OCI-LY3 (cell line): ENCODE measurements at regions not wholly inside any gene's neighbourhood (a gene's known extent, or its start where the extent isn't known, plus 50 kb on each side); places are given as distances from the start of the nearest gene placed in this dataset.

Experiments used
- H2AFZ ChIP-seq: fragments of 200-600, 300-600 bp; shearing (Covaris generic); 2 replicates; pipeline ENCODE4 v1.6.0; 2014; ENCODE audit warnings: antibody characterized with exemption, low read depth, low read length
- H3K27ac ChIP-seq: fragments of 200-600, 300-600 bp; sonication (generic); 2 replicates; pipeline ENCODE4 v1.5.1; 2014; ENCODE audit warnings: mild to moderate bottlenecking, low read length, moderate library complexity, mixed read lengths
- H3K27me3 ChIP-seq: fragments of 200-600, 300-600 bp; sonication (generic); 2 replicates; pipeline ENCODE4 v1.6.1; 2014; ENCODE audit warnings: low read depth, low read length, mixed read lengths
- H3K36me3 ChIP-seq: fragments of 200-600, 300-600 bp; sonication (generic); replicated peaks from 2 replicates; pipeline ENCODE3; 2014; ENCODE audit warnings: low read depth, low read length, mixed read lengths
- H3K4me1 ChIP-seq: fragments of 300-600, 200-600 bp; sonication (generic); 2 replicates; pipeline ENCODE4 v1.6.1; 2014; ENCODE audit warnings: low read length, mixed read lengths
- H3K4me2 ChIP-seq: fragments of 200-600, 300-600 bp; sonication (generic); 2 replicates; pipeline ENCODE4 v1.6.1; 2014; ENCODE audit warnings: low read length, mixed read lengths
- H3K4me3 ChIP-seq: fragments of 300-600, 200-600 bp; sonication (generic); 2 replicates; pipeline ENCODE4 v1.5.1; 2014; ENCODE audit warnings: antibody characterized with exemption, mild to moderate bottlenecking, low read length, moderate library complexity
- H3K79me2 ChIP-seq: fragments of 300-600, 200-600 bp; shearing (Covaris generic); 2 replicates; pipeline ENCODE4 v1.6.1; 2014; ENCODE audit warnings: mild to moderate bottlenecking, low read length, mixed read lengths
- H3K9ac ChIP-seq: fragments of 300-600, 200-600 bp; shearing (Covaris generic); 2 replicates; pipeline ENCODE4 v1.6.0; 2014; ENCODE audit warnings: mild to moderate bottlenecking, low read length, moderate library complexity
- H3K9me3 ChIP-seq: fragments of 200-600, 300-600 bp; shearing (Covaris generic); 2 replicates; pipeline ENCODE4 v1.6.1; 2014; ENCODE audit warnings: low read length, mixed read lengths; ENCODE audit not compliant: insufficient read depth
- H4K20me1 ChIP-seq: fragments of 200-600, 300-600 bp; sonication (generic); 2 replicates; pipeline ENCODE4 v1.6.1; 2016; ENCODE audit warnings: low read length, mixed read lengths; ENCODE audit not compliant: insufficient read depth
- CTCF ChIP-seq: fragments of 200-600, 300-600 bp; sonication (generic); IDR thresholded peaks from 2 replicates; pipeline ENCODE4 v1.5.1; 2014; ENCODE audit warnings: antibody characterized with exemption, low read length, low read depth
- EZH2phosphoT487 ChIP-seq: fragments of 200-600 bp; shearing (Covaris generic); IDR thresholded peaks from 2 replicates; pipeline ENCODE4 v1.6.1; 2018; ENCODE audit warnings: antibody characterized with exemption, mixed run types, low read depth

GRCh38 chr3:87175732-87176131, 51.4 kb upstream of the CHMP2B start:
- no peak for TF ChIP-seq CTCF
- no peak for TF ChIP-seq EZH2phosphoT487

DNA sequence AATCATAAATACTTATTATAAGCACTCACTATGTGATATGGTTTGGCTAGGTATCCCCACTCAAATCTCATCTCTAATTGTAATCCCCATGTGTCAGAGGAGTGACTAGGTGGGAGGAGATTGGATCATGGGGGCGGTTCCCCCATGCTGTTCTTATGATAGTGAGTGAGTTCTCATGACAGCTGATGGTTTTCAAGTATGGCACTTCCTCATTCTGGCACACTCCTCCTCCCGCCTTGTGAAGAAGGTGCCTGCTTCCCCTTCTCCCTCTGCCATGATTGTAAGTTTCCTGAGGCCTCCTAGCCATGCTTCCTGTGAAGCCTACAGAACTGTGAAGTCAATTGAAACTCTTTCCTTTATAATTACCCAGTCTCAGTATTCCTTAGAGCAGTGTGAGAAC, 53.3 kb upstream of the CHMP2B start:
- Histone ChIP-seq H3K9ac (no peak overlapping the region), H3K4me1 (peaks cover 7% of the 10 kb centered on the region; the same call in 1 of the 2 replicates), H3K4me2 (no peak overlapping the region), H3K36me3 (no peaks in the 10 kb centered on the region), H3K27me3 (no peaks in the 10 kb centered on the region), H3K9me3 (no peaks in the 10 kb centered on the region), H3K27ac (no peak overlapping the region), H2AFZ (no peak overlapping the region), H4K20me1 (no peaks in the 10 kb centered on the region), H3K79me2 (no peaks in the 10 kb centered on the region), H3K4me3 (no peak overlapping the region)
- TF ChIP-seq EZH2phosphoT487 = no peak
- TF ChIP-seq CTCF = no peak

More at GRCh38 chr3:87175732-87176131, 51.4 kb upstream of the CHMP2B start:
- Histone ChIP-seq H3K27ac (no peak overlapping the region), H4K20me1 (no peaks in the 10 kb centered on the region), H2AFZ (no peak overlapping the region), H3K36me3 (no peaks in the 10 kb centered on the region), H3K9ac (no peak overlapping the region), H3K9me3 (no peaks in the 10 kb centered on the region), H3K4me3 (no peak overlapping the region), H3K4me1 (peaks cover 7% of the 10 kb centered on the region; the same call in 1 of the 2 replicates), H3K79me2 (no peaks in the 10 kb centered on the region), H3K27me3 (no peaks in the 10 kb centered on the region), H3K4me2 (no peak overlapping the region)

- Histone ChIP-seq H3K27me3 (no peaks in the 10 kb centered on the region), H3K4me2 (no peak overlapping the region), H3K9me3 (no peaks in the 10 kb centered on the region), H3K4me3 (no peak overlapping the region), H3K27ac (no peak overlapping the region), H3K79me2 (no peaks in the 10 kb centered on the region), H4K20me1 (no peaks in the 10 kb centered on the region), H2AFZ (no peak overlapping the region), H3K36me3 (no peaks in the 10 kb centered on the region), H3K4me1 (peaks cover 7% of the 10 kb centered on the region; the same call in 1 of the 2 replicates), H3K9ac (no peak overlapping the region)
- TF ChIP-seq EZH2phosphoT487 (no peak), CTCF (no peak)
Measured at GRCh38 chr3:87173071-87173470, 54.0 kb upstream of the CHMP2B start.

GRCh38 chr3:87167628-87168456, 59.3 kb upstream of the CHMP2B start:
- H3K9me3 ChIP-seq = no peaks in the 10 kb centered on the region
- TF ChIP-seq EZH2phosphoT487 (no peak), CTCF (peak; percentile 88)
- H3K27ac ChIP-seq = no peak overlapping the region
- H3K79me2 ChIP-seq = no peaks in the 10 kb centered on the region
- no peaks in the 10 kb centered on the region for H3K27me3 ChIP-seq
- H3K4me1 ChIP-seq = peaks cover 4% of the 10 kb centered on the region; the same call in 1 of the 2 replicates
- H3K9ac ChIP-seq = peak overlapping the region; percentile 50
- no peaks in the 10 kb centered on the region for H4K20me1 ChIP-seq
- peak overlapping the region; percentile 83 for H3K4me2 ChIP-seq
- H2AFZ ChIP-seq = peak overlapping the region; percentile 98
- H3K36me3 ChIP-seq = no peaks in the 10 kb centered on the region
- peak overlapping the region; percentile 78 for H3K4me3 ChIP-seq
